GM21515 (cell line): ENCODE measurements at regions not wholly inside any gene's neighbourhood (a gene's known extent, or its start where the extent isn't known, plus 50 kb on each side); places are given as distances from the start of the nearest gene placed in this dataset.

Experiments
- ATAC-seq: cut with Tn5 transposase; IDR thresholded peaks from one replicate; pipeline ENCODE4 v1.9.1; 2021; ENCODE audit not compliant: unreplicated experiment

DNA sequence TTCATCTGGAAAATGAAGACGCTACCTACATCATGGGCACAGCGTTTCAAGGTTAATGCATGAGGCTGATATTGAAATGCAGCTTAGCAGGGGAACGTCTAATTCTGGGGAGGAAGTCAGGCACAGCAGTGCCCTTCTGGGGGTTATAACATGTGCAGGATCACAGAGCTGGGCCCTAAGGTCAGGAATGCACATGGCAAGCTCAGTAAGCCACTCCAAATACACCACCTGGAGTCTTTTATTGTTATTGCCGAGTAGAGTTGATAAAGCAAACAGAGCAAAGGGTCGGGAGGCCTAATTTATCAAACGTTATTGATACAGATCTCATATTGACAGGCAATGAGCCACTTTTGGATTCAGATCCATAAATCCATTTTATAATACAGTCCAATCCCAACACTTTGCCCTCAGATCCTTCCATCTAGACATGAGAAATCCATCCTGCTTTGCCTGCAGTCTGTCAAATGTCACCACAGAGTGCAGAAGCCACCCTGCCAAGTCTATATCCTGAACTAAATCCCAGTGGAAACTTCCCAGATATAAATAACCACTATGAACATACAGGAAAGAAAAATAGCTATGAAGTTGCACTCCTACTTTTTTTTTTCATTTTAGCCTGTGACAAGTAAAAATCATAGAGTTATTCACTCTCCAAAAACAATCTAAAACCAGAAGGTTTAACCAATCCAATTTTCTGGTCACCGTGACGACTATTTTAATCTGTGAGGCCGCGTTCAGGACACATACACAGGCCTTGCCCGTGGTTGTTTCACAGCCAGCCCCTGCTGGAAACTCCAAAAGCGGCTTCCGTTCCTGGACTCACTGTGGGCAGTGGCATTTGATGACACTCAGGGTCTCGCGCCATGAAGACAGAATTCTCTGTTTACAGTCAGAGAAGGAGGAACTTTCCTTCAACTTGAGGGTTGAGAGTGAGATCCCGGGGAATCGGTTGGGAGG is 335.4 kb downstream of the DHX15 start:
- ATAC-seq, result no peak

DNA sequence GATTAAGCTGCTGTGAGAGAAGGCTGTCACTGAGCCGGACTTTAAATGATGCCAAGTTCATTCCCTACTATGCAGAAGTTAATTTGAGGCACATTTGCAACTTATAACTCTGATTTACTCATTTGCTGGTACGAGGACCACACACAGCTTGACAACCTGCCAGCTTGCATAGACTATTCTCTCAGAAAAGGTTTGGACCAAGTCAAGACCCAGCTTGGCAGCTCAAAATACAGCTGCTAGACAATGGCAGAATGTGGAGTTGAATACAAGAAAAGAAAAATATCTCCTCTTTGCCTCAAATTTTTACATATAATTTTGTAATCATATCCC is 338.9 kb downstream of the DHX15 start:
- ATAC-seq, result no peak

DNA sequence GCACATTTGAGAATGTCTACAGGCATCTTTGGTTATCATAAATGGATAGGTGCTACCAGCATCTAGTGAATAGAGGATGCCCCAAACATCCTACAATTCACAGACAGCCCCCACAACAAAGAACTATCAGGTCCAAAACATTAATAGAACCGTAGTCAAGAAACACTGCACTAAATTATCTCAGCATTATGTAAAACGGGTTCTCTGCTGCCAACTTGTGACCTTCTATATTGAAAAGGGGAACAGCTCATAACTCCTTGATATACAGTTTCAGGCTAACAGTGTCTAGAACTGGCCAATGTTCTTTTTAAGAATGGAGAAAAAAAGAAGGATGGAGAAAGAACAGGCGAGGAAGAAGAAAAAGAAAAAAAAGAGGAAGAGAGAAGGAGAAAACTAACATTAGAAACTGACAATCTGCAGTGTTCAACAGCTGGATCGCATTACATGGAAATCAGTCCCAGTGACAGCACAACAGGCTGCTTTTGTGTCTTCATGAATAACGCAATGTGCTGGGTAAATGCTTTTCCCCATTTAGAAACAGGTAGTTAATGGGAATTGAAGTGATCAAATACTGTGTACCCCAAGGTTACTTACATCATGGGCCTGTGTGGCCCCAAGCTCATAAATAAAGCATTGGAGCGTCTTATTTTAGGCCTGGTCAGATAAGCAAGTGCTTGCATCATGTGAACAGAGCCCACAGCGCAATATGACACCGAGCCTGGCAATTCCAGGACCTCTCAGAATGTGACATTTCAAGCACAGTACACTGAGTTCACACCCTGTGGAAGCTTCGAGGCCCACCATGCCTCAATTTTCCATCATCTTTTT is 339.5 kb downstream of the DHX15 start:
- no peak for ATAC-seq

DNA sequence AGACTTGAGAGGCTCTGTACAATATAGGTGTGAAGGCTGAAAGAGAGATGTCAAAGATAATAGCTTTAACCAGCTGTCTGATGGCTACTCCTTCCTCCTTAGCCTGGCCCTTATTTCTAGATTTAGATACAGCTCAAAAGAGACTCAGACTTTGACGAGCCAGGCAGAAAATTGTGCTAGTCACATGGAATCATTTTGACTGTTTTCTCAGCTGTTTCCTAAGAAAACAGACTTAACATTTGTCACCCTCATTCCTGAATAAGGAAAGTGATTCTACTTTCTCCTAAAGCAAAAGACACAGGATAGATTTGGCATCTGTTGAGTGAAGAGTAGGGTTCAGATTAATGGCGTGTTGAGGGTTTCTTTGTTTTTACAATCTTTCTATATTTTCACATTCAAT is 340.7 kb downstream of the DHX15 start:
- no peak for ATAC-seq

DNA sequence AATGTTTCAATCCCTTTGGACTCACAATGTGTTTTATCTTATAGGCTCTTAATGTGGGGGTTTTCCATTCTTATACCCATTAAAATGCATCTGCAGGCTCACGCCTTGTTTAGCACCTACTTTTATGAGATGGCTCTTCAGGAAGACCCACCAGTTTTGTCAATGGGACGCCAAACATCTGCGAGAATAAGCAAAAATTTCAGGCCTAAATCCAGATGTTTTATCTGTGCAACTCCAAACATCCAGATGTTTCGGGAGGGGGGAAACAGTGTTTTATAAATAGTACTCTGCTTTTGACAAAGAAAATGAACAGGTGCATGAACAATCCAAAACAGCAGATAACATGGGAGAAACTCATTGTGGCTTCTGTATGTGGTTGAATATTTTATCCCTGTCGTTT is 342.8 kb downstream of the DHX15 start:
- no peak for ATAC-seq

DNA sequence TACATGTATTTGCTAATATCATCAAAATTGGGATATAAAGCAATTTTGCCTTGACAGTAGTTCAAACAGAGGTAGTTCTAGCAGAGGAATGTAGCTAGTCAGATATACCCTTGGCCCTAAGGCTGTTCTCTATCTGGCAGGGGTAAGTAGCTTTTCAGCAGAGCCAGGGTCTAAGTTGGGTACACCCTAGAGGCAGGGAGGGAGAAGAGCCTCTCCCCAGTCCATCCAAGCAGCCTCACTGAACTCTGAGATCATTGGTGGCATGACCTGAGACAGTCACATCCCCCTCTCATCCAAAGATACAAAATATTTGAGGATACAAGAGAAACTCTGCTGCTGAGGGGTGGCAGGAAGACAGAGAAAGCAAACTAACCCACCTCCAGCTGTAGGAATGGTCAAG is 343.7 kb downstream of the DHX15 start:
- ATAC-seq, result no peak

DNA sequence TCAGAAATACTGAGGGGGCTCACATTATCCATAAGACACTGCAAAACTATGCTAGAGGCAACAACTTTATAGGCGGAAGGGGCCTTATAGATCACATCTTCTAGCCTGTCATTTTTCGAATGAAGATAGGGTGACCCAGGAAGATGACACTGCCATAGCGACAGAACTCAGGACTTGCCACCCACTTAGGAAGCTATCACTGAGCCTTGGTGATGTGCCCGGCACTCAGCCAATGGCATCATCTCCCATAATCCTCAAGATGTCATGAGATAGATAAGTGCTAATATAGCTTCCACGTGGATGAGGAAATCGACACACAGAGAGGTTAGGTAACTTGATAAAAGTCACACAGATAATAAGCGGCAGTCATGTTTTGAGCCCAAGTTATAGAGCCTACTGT is 346.6 kb downstream of the DHX15 start:
- ATAC-seq, result no peak

DNA sequence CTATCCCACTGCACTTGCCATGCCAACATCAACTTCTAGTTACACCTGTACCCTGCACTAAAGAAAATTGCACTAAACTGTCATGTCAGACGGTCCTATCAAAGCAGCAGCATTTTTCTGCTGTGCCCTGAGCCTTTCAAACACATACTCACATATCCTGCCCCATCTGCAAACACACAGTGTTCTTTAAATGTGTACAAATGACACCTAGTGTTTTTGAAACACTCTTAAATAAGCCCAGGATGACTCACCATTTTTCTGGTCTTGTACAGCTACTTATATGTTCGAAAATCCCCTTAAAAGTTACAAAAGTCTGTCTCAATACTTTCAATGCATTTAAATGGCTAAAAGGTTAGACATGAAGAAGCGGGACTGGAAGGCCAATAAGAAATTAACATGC is 346.7 kb upstream of the PPARGC1A start:
- ATAC-seq, result no peak

DNA sequence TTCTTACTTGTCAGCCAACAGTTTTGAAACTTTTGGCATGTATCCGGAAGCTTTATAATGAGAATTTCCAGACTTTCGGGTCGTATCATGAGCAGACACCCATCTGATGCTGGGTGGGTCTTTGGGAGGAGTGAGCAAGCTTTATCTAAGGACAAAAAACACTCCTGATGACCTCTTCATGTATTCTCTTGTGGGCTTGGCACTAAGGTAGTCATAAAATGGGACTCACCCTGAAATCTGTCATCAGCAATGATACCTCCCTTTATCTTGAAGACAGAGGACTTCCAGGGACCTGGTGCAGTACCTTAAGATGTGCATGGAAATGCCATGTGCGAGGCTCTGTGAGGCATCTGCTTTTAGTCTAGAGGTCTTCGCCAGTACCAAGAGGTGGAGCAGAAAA is 346.3 kb upstream of the PPARGC1A start:
- no peak for ATAC-seq

DNA sequence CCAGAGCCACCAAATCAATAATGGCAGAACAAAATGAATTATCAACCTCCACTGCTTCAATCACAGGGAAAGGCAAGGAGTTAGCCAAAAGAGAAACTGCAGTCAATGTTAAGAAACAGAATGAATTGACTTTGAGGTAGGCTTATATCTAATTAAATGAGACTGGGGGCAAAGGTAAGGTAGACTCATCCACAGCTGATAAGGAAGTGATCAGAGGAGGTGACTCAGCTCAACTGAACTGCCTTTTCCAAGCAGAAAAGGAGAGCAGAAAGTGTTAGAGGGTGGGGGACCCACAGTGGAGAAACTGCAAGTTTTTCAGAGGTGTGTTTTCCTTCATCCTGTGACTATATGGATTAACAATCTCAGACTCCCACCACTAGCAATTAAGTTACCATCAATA is 345.8 kb upstream of the PPARGC1A start:
- no peak for ATAC-seq

DNA sequence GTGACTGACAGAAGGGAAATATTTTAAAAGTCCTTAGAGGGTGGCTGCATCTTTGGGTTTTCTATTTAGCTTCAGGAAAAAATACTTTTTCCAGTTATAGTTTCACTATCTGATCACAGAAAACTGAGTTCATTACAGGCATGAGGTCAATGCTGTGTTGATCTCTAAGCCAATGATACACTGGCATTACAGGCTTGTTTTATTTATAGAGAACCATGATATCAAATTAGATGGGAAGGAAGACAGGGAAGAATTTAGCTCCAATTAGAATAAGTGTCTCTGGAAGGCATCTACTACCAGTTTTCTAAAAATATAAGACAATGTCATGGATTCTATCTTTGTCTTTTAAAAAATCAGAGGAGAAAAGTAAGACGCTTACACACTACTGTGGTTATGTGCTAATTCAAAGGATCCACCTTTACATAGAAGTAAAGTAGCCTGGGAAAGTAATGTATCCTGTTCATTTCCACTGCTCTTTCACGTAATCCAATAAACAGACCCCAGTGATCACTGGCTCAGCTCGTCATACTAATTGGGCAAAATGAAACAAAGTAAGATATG is 344.5 kb upstream of the PPARGC1A start:
- ATAC-seq, result no peak

DNA sequence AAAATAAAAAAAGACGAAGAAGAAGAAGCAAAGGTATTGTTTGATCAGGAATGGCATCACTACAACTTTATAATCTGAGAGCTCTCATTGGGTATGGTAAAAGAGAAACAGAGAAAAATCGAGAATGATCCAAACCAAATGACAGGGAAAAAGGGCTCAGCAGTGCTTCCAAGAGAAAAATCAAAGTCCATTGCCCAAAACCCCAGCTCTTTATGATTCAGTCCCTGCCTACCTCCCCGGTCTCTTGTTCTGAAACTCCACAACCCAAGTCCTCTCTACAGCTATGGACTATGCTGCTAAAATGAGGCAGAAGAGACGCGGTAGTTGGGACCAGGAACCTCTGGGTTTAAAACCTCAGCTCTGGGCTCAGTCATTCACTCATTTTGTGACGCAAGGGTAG is 341.1 kb upstream of the PPARGC1A start:
- no peak for ATAC-seq

DNA sequence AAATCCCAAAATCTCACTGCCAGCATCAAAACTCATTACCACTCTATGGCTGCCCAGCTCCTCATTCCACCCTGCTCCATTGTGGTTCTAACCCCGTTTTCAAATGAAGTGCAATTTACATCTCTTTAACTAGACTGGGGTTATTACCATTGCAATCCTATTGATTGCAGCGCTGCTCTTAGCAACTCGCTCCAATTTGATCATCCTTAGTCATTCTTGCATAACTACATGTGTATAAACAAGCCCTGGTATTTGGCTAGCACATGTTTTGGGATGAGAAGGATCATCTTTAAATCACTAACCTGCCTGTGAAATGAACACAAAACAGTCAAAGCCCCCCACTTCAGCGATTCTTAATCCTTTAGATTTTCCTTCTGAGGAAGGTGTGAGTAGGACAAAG is 340.1 kb upstream of the PPARGC1A start:
- ATAC-seq, result no peak

DNA sequence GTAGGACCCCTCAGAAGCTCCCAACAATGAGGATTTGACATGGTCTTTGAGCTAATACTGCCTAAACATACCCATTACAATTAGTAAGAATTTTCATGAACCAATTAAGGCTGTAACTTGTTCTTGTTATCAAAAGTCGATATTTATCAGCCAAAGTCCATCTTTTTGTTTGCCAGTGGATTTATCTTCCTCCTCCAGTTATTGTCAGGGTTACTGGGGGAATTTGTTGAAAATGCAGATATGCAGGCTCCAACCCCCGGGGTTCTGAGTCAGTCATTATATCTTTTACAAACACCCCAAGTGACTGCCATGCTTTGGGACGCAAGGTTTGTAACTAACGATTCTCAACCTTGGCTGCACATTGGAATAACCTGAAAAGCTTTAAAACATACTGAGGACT is 338.8 kb upstream of the PPARGC1A start:
- ATAC-seq, result no peak

DNA sequence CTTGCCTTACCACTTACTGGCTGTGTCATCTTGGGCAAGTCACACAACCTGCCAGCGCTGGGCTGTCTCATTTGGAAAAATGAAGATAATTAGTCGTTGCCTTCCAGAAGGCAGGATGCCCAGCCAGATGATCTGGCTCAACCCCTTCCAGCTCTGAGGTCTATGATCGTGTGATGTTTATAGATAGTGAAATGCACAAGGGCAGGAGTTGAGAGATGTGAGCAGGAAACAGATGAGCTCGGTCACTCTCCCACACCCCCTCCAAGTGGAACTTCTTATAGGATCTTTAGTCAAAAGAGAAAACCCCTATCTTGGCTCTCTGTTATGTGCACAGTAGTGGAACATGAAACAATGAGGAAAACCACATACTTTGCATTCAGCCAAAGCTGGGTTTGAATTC is 336.8 kb upstream of the PPARGC1A start:
- ATAC-seq, result no peak

DNA sequence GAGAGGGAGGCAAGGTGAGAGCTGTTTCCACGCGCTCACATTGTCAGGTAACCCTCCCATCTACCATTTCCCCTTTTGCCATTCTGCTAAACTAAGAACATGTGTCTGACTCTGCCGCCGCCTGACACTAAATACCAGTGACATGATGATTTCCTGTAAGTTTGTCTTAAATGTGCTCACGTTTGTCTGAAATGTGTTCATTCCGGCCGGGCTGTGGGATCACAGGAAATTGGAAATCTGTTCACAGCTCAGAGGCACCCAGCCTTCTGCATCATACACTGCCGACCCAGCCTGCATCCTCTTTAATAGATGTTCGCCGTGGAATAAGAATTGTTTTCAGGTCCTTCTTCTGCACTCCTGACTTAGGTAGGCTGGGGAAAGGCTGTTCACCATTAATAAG is 336.2 kb upstream of the PPARGC1A start:
- ATAC-seq, result no peak

DNA sequence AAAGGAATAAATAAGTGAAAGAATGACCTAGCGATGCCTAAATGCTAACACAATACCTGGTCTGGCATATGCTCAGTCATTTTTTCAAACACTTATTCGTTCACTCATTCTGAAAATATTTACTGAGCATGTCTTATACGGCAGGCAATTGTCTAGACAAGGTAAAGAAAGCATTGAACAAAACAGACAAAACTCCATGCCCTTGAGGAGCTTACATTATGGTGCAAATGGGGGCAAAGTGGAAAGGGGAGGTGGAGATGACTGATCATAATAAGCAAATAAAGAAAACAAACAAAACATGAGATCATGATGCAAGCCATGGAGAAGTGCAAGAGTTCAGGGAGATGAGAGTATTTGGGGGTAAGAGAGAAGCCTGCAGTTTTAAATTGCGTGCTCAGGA is 334.6 kb upstream of the PPARGC1A start:
- ATAC-seq, result no peak

DNA sequence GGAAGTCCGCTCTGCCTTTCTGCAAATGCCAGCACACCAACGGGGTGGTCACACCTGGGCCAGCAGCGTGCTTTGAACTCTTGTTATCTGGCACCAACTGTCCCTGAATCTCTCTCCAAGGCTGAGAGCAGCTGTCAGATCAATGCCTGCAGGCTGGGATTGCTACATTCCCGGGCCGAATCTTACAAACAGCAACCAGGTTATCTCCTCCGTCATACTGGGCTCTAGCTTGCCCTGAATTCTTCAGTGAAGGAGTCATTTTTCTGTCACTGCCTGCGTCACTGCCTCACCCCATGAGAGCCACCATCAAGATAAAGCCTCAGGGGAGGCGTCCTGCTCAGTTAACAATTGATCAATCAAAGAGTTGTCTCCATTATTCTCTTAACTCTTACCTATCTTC is 329.4 kb upstream of the PPARGC1A start:
- no peak for ATAC-seq

DNA sequence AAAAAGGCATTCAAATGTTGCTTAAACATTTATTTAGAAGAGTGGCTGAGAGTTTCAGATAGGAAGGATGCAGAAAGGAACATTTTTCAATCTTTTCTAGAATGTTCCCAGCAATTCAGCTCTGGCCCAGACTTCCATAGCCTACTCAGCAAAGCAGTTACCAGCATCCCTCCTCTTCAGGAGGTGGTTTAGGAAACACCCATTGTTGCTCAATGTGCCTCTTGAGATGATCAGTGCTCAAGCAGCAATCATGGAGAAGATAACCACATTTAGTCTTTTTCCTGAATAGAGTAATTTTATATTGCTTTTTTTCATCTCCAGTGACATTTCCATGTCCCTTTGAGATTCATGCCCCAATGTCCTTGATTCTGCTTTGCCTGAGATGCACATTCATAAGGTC is 328.7 kb upstream of the PPARGC1A start:
- no peak for ATAC-seq

DNA sequence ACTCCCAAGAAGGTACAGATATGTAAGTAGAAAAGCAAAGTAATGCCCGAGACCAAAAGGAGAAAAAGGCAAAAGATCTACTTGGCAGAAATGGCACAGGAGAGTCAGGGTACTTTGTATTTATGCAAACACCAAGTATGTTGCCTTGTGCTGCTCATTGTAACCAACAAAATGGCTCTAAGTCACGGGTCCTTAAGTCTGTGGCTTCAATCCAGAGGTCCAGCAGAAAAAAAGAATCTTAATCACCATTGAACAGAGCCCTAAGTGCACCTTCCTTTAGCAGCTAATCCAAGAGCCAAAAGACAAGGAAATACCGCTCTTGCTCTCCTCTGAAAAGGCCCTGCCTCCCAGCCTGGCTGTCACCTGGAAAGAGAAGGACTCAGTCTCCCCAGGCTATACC is 324.9 kb upstream of the PPARGC1A start:
- ATAC-seq, result no peak

DNA sequence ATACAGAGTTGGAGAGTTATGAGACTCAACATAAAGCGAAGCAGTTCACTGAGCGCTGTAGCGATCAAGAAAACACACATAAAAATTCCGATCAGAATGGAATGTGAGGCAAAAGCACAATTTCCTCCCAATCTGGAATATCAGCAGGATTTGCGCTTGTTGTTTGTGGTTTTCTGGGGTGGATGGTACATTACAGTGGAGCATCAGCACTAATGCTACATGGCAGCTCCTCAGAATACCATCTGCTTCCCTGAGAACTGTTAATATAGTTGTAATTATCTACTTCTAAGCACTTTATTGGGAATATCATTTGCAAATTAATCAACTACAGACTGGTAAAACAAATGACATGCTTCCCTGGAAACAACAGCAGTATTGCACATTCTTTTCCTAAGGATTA is 324.1 kb upstream of the PPARGC1A start:
- ATAC-seq, result no peak

DNA sequence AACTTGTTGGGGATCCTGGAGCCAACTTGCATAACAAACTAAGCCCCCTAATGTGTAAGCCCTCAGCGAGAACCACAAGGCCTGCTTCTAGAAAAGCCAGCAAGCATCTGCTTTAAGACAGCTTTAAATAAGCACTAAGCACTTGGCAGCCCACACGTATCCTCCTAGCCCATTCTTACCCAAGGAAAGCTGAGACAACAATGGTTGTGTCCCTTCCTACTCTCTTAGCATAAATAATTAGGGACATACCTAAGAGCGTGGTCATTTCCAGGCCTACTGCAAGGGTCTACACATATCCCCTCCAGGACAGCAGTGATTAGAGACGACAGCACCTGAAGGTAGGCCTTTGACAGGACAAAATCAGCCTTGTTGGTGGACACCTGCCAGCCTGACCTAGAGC is 322.8 kb upstream of the PPARGC1A start:
- ATAC-seq, result no peak
